NCI-H128 (cell line): ENCODE measurements at regions not wholly inside any gene's neighbourhood (a gene's known extent, or its start where the extent isn't known, plus 50 kb on each side); places are given as distances from the start of the nearest gene placed in this dataset.

Source experiments
- DNase-seq: peaks from one replicate; lab custom pipeline; 2025; ENCODE audit not compliant: unreplicated experiment; lab: John Stamatoyannopoulos, UW

DNA sequence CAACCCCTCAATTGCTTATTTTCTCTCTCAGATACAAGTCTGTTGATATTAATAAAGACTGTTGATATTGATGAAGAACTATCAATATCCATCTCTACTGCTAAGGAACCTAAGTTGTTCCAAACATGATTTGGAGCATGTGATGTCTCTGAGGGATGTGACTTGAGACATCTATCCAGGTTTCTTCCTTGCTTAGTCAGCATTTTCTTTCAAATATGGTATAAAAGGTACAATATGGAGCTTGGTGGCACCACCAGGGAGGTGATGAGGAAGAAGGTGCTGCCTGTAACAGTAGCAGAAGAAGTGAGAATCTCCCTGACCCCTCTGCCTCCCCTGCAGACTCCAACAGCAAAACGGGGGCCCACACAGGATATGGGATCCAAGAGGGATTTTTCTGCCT is 329.0 kb downstream of the MAF start:
- no peak for DNase-seq

DNA sequence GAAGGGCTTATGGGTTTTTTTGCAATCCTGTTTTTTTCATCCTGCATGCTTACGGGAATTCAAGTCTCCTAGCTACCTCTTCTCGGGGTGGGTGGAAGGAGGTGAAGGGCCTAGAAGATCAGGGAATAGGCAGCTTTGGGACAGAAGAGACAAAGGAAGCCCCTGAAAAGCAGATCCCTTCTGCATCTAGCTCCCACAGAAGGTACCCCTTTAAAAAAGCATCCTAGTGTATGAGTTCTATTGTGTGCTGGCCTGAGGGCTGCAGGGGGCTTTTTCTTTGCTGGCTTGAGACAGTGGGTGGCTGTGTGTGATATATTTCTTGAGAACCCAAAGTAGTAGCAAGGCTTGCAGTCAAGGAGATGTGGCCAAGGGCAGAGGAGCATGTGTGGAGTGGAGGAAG is 330.5 kb downstream of the MAF start:
- no peak for DNase-seq

DNA sequence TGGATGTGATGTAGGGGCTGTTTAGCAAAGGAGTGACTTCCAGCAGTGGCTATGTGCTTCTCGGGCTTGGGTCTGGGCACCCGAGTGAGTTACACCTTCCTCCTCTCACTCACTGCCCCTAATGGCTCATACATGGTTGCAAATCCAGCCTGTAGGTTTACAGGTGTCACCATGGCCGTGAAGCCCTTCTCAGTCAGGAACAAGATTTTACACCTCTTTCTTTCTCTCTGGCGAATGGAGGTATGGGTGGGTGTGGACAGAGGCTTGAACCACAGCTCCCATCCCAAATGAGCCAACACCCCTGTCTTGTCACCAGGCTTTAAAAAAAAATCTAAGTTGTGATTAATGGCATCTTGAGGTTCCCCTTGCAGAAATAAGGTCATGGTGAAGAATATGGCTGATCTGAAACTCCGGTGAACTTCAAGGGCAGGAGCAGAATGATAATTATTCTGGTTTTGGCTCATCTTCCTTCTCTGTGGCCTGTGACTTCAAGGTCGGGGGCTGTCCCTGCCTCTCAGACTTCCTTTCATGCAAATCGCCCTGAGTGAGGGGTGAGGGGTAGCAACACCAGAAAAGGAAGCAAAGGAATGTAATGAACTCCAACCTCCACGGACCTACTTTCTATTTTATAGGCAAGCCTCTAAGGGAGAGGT is 331.2 kb downstream of the MAF start:
- DNase-seq, result no peak

DNA sequence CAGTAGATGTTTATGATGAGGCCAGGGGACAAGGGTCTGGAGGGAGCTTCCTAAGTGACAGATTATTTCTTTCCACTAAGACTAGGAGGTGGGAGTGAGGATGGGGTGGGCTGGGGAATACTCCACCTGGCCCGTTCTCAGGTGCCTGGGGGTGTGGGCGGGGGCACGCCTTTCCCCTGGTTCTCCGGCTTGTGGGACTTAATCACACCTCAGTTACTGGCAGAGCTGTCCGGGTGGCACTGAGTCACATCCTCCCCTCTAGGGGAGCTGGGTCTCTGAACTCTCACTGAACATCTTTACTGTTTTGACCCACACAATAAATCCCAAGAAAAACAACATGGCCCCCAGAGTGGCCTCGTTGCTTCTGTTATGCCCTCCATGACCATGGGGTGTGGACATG is 332.8 kb downstream of the MAF start:
- DNase-seq, result no peak

DNA sequence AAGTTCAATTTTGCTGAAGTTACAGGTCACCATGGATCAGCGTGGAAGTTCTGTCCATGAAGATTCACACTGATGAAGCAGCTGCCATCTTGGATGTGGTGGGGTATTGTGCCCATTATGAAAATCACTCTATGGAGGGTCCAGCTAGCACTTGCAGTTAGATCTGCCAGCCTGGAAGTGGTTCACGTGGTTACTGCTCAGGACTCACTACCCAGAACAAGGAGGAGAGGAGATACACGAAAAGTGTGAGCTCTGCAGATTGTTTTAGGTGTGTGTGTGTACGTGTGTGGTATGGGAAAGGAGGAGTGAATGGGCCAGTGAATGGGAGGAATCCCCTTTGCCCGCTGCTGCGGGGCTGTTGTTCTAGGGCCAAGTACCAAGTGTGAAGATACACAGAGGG is 333.4 kb downstream of the MAF start:
- no peak for DNase-seq

GRCh38 chr16:79265701-79266100 is 334.8 kb downstream of the MAF start:
- no peak for DNase-seq

- no peak for DNase-seq
These were observed 335.3 kb downstream of the MAF start for GRCh38 chr16:79265196-79265595.

DNA sequence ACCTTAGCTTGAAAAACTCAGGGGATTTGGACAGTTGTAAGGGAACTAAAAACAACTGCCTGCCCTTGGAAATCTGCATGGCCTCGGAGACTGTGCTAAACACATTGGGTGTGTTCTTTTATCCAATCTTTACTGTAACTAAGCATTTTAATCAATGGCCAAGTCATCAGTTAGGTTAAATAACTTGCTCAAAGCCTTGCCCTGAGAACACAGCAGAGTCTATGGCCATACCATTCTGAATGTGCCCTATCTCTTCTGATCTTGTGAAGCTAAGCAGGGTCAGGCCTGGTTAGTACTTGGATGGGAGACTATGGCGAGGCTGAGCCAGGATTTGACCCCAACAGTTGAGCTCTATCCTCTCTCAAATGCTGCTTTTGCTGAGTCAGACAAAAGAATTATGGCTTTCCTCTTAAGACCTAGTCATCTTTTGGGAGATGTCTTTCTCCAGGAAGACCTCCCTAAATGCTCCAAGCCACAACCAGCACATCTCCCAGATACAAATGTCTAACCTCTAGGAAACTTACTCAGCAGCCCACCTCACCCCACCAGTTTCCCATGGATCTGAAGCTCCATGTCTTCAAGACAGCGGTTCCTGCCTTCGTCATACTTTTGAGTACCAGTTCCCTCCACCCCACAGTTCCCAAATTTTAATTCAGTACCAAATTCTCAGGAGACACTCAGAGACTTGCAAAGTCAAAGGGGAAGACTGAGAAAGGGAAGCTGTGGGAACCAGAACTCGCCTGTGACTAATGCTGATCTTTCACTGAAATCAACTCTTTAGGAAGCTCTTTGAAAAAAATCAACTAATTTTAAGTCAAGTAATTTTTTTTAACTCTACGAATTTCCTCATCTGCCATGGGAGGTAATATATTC is 336.1 kb downstream of the MAF start:
- no peak for DNase-seq

DNA sequence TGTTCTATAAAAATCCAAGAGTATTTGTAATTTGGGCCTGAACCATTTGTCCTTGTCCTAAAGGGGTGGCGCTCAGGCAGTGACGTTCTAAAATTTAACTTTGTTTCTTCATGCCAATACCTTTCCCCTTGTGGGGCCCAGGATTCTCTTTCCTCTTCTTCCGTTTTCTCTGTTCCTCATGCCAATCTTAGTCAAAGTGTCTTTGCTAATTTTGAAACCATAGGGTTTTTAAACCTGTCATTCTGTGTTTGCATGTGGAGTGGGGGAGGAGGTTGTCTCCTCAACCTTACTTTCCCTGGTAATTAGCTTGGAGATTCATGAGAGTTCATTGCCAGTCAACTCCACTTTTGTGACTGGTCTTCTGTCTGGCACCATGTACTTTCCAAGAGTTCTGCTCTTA is 337.1 kb downstream of the MAF start:
- no peak for DNase-seq
